HEK293 (cell line): ENCODE measurements at regions not wholly inside any gene's neighbourhood (a gene's known extent, or its start where the extent isn't known, plus 50 kb on each side); places are given as distances from the start of the nearest gene placed in this dataset.

Experiments used
- CTCF ChIP-seq: fragments of 450-650 bp; formaldehyde crosslinking; IDR thresholded peaks from 2 replicates; pipeline ENCODE4 v1.5.1; 2016; ENCODE audit warnings: missing biosample characterization, missing genetic modification characterization
- MZF1 ChIP-seq: fragments of 450-650 bp; formaldehyde crosslinking; IDR thresholded peaks from 2 replicates; pipeline ENCODE4 v1.5.1; 2017; ENCODE audit warnings: missing biosample characterization, missing genetic modification characterization, borderline replicate concordance
- PRDM6 ChIP-seq: fragments of 450-650 bp; formaldehyde crosslinking; IDR thresholded peaks from 2 replicates; pipeline ENCODE4 v1.5.1; 2017; ENCODE audit warnings: missing biosample characterization, missing genetic modification characterization
- ZBTB26 ChIP-seq: fragments of 450-650 bp; formaldehyde crosslinking; optimal IDR thresholded peaks from 2 replicates; pipeline ENCODE3; 2016; ENCODE audit warnings: missing biosample characterization, mild to moderate bottlenecking, missing genetic modification characterization
- ZNF354C ChIP-seq: fragments of 450-650 bp; formaldehyde crosslinking; IDR thresholded peaks from 2 replicates; pipeline ENCODE4 v1.5.1; 2016; ENCODE audit warnings: missing biosample characterization, missing genetic modification characterization, low read depth, borderline replicate concordance

GRCh38 chr9:117549444-117549843 is 134.6 kb upstream of the ASTN2 start:
- no peak for TF ChIP-seq PRDM6 (tag by site-specific recombination)
- no peak for TF ChIP-seq ZBTB26
- no peak for TF ChIP-seq CTCF (tag by site-specific recombination)
- TF ChIP-seq ZNF354C, result no peak
- no peak for TF ChIP-seq MZF1 (tag by site-specific recombination)
